ENCODE measurements at regions not wholly inside any gene's neighbourhood (a gene's known extent, or its start where the extent isn't known, plus 50 kb on each side); places are given as distances from the start of the nearest gene placed in this dataset.

DNA sequence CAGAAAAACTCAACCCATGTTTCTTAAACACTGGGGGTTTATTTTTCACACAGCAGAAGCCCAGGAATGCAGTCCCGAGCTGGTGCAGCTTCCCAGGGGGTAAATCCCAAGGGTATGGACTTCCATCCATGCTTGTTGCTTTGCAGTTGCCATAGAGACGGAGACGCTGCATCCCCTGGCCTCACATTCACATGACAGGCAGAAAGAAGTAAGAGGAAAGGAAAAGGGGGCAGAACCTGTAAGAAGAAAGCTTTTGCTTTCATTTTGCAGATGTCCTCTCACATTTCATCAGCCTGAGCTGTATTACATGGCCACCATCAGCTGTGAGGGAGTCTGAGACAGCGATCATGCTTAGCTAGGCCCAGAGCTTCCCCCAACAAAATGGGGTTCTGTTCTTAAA lies 321.0 kb downstream of the AGTPBP1 start:
- Histone ChIP-seq H3K4me3 (ENCODE audit: low read depth, low read length, poor library complexity, severe bottlenecking) (no peak overlapping the region), H3K27ac (ENCODE audit: low read depth, low read length, poor library complexity, severe bottlenecking) (no peak overlapping the region), H3K27me3 (replicated peaks; ENCODE audit: insufficient read depth, low read depth, low read length, poor library complexity) (no peaks in the 10 kb centered on the region), H3K4me1 (ENCODE audit: insufficient read depth, low read length, poor library complexity, severe bottlenecking) (no peaks in the 10 kb centered on the region), H3K36me3 (ENCODE audit: insufficient read depth, low read length, poor library complexity, severe bottlenecking) (no peaks in the 10 kb centered on the region), H3K9me3 (ENCODE audit: low read depth, low read length, poor library complexity, severe bottlenecking) (no peaks in the 10 kb centered on the region)
- no peak for DNase-seq (ENCODE audit: low spot score)
- BruUV-seq (replicated peaks) = no TSS peak
- ChIA-PET POLR2A (ENCODE audit: low non-redundant PET) (no interaction called here), CTCF (no interaction called here)
- intact Hi-C loops (cut with micrococcal nuclease; ENCODE audit: unreplicated experiment) = loop anchor here (5.0 to 10.0 kb wide), 3 partner anchors 194 to 1023 kb away; no protein-coding TSS in a partner anchor
- TF ChIP-seq, protein P1, sequence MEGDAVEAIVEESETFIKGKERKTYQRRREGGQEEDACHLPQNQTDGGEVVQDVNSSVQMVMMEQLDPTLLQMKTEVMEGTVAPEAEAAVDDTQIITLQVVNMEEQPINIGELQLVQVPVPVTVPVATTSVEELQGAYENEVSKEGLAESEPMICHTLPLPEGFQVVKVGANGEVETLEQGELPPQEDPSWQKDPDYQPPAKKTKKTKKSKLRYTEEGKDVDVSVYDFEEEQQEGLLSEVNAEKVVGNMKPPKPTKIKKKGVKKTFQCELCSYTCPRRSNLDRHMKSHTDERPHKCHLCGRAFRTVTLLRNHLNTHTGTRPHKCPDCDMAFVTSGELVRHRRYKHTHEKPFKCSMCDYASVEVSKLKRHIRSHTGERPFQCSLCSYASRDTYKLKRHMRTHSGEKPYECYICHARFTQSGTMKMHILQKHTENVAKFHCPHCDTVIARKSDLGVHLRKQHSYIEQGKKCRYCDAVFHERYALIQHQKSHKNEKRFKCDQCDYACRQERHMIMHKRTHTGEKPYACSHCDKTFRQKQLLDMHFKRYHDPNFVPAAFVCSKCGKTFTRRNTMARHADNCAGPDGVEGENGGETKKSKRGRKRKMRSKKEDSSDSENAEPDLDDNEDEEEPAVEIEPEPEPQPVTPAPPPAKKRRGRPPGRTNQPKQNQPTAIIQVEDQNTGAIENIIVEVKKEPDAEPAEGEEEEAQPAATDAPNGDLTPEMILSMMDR (conservative IDR thresholded peaks at IDR 0.05; ENCODE audit: low read depth, low read length) = no peak
- no peak for TF ChIP-seq EZH2 (IDR thresholded peaks at IDR 0.05; ENCODE audit: borderline replicate concordance, low read depth, low read length, poor library complexity, severe bottlenecking)

DNA sequence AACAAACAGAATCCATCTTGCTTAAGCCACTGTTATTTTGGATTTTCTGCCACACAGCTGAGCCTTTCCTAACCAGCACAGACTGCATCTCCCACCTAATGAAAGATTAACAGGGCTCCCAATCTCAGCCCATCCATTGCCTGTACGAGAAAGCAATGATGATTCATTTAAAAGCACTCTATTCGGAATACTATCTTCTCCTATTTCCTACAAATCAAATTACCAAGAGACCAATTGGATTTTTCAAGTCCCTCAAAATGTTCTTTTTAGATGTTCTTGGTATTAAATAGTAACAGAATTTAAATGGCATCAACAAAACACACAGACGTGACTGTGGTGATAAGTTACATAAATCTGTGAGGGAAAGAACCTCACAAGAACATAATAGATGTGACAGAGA lies 324.1 kb downstream of the AGTPBP1 start:
- DNase-seq (ENCODE audit: low spot score) = no peak
- Histone ChIP-seq H3K4me3 (ENCODE audit: low read depth, low read length, poor library complexity, severe bottlenecking) (no peak overlapping the region), H3K27ac (ENCODE audit: low read depth, low read length, poor library complexity, severe bottlenecking) (no peak overlapping the region), H3K9me3 (ENCODE audit: low read depth, low read length, poor library complexity, severe bottlenecking) (no peaks in the 10 kb centered on the region), H3K36me3 (ENCODE audit: insufficient read depth, low read length, poor library complexity, severe bottlenecking) (no peaks in the 10 kb centered on the region), H3K27me3 (replicated peaks; ENCODE audit: insufficient read depth, low read depth, low read length, poor library complexity) (peaks cover 7% of the 10 kb centered on the region), H3K4me1 (ENCODE audit: insufficient read depth, low read length, poor library complexity, severe bottlenecking) (no peaks in the 10 kb centered on the region)
- BruUV-seq (replicated peaks) = no TSS peak
- ChIA-PET POLR2A (ENCODE audit: low non-redundant PET) (no interaction called here), CTCF (no interaction called here)
- intact Hi-C loops (cut with micrococcal nuclease; ENCODE audit: unreplicated experiment) = no loop called here
- TF ChIP-seq, protein P1 (conservative IDR thresholded peaks at IDR 0.05; ENCODE audit: low read depth, low read length) = no peak
- no peak for TF ChIP-seq EZH2 (IDR thresholded peaks at IDR 0.05; ENCODE audit: borderline replicate concordance, low read depth, low read length, poor library complexity, severe bottlenecking)

DNA sequence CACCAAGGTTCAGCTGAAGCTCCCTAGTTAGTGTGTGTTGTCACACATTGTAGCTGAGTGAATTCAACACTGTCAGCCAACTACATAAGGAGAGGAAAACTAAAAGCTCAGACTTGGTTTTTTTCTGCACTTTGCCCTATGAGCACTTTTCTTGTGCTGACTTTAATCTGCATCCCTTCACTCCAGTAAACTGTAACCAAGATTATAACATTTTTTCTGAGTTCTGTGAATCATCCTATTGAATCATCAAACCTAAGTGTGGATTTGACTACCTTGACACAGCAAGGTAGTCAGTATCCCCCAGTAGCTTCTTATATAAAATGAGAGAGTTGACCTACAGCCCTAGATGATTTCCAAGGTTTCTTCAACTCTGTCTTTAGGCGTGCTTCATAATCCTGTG lies 325.0 kb downstream of the AGTPBP1 start:
- BruUV-seq (replicated peaks) = no TSS peak
- H3K36me3 ChIP-seq (ENCODE audit: insufficient read depth, low read length, poor library complexity, severe bottlenecking) = no peaks in the 10 kb centered on the region
- no peak for DNase-seq (ENCODE audit: low spot score)
- no peak overlapping the region for H3K27ac ChIP-seq (ENCODE audit: low read depth, low read length, poor library complexity, severe bottlenecking)
- no peaks in the 10 kb centered on the region for H3K4me1 ChIP-seq (ENCODE audit: insufficient read depth, low read length, poor library complexity, severe bottlenecking)
- intact Hi-C loops (cut with micrococcal nuclease; ENCODE audit: unreplicated experiment) = no loop called here
- H3K4me3 ChIP-seq (ENCODE audit: low read depth, low read length, poor library complexity, severe bottlenecking) = no peak overlapping the region
- no peaks in the 10 kb centered on the region for H3K9me3 ChIP-seq (ENCODE audit: low read depth, low read length, poor library complexity, severe bottlenecking)
- ChIA-PET POLR2A (ENCODE audit: low non-redundant PET) (no interaction called here), CTCF (no interaction called here)
- TF ChIP-seq, protein P1 (conservative IDR thresholded peaks at IDR 0.05; ENCODE audit: low read depth, low read length) = no peak
- TF ChIP-seq EZH2 (IDR thresholded peaks at IDR 0.05; ENCODE audit: borderline replicate concordance, low read depth, low read length, poor library complexity, severe bottlenecking) = no peak
- peaks cover 7% of the 10 kb centered on the region for H3K27me3 ChIP-seq (replicated peaks; ENCODE audit: insufficient read depth, low read depth, low read length, poor library complexity)
